GM12873 (cell line): ENCODE measurements at regions not wholly inside any gene's neighbourhood (a gene's known extent, or its start where the extent isn't known, plus 50 kb on each side); places are given as distances from the start of the nearest gene placed in this dataset.

Source experiments
- CTCF ChIP-seq: IDR thresholded peaks from 2 replicates; pipeline ENCODE4 v1.5.1; 2012; ENCODE audit warnings: low read depth, mild to moderate bottlenecking, moderate library complexity, low read length, control low read depth; ENCODE audit not compliant: insufficient read depth; ENCODE audit errors: missing control alignments

- no peak for TF ChIP-seq CTCF
These were observed 499.2 kb downstream of the SETD4 start for GRCh38 chr21:35561116-35561515.

GRCh38 chr21:35559829-35560225 lies 500.5 kb downstream of the SETD4 start:
- TF ChIP-seq CTCF = no peak

- TF ChIP-seq CTCF = no peak
These were observed 501.0 kb downstream of the SETD4 start for GRCh38 chr21:35559128-35559828.

- TF ChIP-seq CTCF = no peak
These were observed 503.8 kb downstream of the SETD4 start for GRCh38 chr21:35556536-35556935.

- TF ChIP-seq CTCF = no peak
These were observed 500.0 kb upstream of the RUNX1 start for GRCh38 chr21:35548904-35549615.

- TF ChIP-seq CTCF = no peak
These were observed 499.1 kb upstream of the RUNX1 start for GRCh38 chr21:35547946-35548774.

GRCh38 chr21:35543746-35544145 lies 494.6 kb upstream of the RUNX1 start:
- TF ChIP-seq CTCF = no peak
